ENCODE measurements at regions not wholly inside any gene's neighbourhood (a gene's known extent, or its start where the extent isn't known, plus 50 kb on each side); places are given as distances from the start of the nearest gene placed in this dataset.
"Not testable (repeated sequence)": the region's sequence is repeated elsewhere in the genome, so short reads cannot be mapped to it uniquely, and the experiment has no call there.

DNA sequence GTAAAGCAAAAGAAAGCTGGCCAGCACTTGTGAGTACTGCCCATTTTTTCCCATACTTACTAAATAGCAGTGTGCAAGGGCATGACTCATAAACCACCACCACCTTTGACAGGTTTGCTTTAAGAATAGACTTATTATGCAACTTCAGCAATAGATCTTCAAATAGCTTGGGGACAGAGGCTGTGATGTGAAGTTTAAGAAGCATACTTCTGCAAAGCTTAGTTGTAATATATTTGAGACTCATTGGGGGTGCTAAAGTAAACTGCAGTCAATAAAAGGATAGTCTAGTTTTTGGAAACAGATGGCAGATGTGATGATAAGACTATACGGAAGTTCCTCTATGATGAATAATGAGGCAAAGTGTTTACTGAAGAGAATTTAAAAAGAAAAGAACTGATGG is 210.0 kb downstream of the PLA2G4A start:
- TF ChIP-seq POLR2A (IDR thresholded peaks at IDR 0.05; ENCODE audit: low read depth, low read length): no peak
- DNase-seq (ENCODE audit: insufficient read length, low spot score): no peak

DNA sequence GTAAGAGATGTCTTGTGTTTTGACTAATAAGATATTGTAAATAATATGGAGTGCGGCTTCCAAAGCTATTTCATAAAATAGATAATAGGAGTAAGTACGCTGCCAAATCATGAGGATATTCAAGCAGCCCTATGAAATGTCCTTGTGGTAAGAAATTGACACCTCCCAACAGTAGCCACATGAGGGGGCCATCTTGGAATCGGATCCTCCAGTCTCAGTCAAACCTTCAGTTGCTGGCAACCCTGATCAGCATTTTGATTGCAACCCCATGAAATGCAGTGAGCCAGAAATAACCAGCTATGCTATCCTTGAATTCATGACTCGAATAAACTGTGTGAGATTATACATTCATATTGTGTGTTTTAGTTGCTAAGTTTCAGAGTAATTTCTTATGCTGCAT is 212.4 kb downstream of the PLA2G4A start:
- DNase-seq (ENCODE audit: insufficient read length, low spot score) (no peak), FAIRE-seq (no peak)
- TF ChIP-seq POLR2A (IDR thresholded peaks at IDR 0.05; ENCODE audit: low read depth, low read length): no peak

More for the DNA sequence above, 210.0 kb downstream of the PLA2G4A start:
- peak; percentile 55 for FAIRE-seq

GRCh38 chr1:187042538-187042937 is 213.8 kb downstream of the PLA2G4A start:
- DNase-seq (ENCODE audit: insufficient read length, low spot score) (no peak), FAIRE-seq (no peak)
- no peak for TF ChIP-seq POLR2A (IDR thresholded peaks at IDR 0.05; ENCODE audit: low read depth, low read length)

- DNase-seq (ENCODE audit: insufficient read length, low spot score); FAIRE-seq: not testable (repeated sequence)
These were observed 214.7 kb downstream of the PLA2G4A start for GRCh38 chr1:187043433-187043832.

DNA sequence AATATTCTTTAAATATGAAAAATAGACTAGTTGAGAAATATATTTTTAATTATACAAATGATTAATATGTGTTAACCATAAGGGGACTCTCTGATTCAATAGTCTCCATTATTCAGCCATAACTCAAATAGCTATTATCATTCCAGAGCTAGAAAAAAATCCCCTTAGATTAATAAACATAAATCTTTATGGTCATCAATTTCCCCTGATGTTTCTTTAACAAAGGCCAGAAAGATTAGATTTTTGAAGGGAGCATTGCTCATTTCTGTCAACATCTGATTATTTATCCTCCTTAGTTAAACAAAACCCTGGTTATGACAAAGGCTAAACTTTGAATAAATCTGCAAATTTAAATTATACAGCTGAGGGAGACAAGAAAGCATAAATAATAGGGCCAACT is 215.7 kb downstream of the PLA2G4A start:
- no peak for TF ChIP-seq POLR2A (IDR thresholded peaks at IDR 0.05; ENCODE audit: low read depth, low read length)
- FAIRE-seq (no peak), DNase-seq (ENCODE audit: insufficient read length, low spot score) (no peak)

- no peak for DNase-seq (ENCODE audit: insufficient read length, low spot score)
- FAIRE-seq: no peak
- TF ChIP-seq POLR2A (IDR thresholded peaks at IDR 0.05; ENCODE audit: low read depth, low read length): no peak
These were observed 216.6 kb downstream of the PLA2G4A start for GRCh38 chr1:187045371-187045770.

- no peak for DNase-seq (ENCODE audit: insufficient read length, low spot score)
- FAIRE-seq: no peak
- no peak for TF ChIP-seq POLR2A (IDR thresholded peaks at IDR 0.05; ENCODE audit: low read depth, low read length)
These were observed 217.5 kb downstream of the PLA2G4A start for GRCh38 chr1:187046293-187046692.

- no peak for FAIRE-seq
- no peak for TF ChIP-seq POLR2A (IDR thresholded peaks at IDR 0.05; ENCODE audit: low read depth, low read length)
- DNase-seq (ENCODE audit: insufficient read length, low spot score): no peak
These were observed 218.5 kb downstream of the PLA2G4A start for GRCh38 chr1:187047298-187047697.

DNA sequence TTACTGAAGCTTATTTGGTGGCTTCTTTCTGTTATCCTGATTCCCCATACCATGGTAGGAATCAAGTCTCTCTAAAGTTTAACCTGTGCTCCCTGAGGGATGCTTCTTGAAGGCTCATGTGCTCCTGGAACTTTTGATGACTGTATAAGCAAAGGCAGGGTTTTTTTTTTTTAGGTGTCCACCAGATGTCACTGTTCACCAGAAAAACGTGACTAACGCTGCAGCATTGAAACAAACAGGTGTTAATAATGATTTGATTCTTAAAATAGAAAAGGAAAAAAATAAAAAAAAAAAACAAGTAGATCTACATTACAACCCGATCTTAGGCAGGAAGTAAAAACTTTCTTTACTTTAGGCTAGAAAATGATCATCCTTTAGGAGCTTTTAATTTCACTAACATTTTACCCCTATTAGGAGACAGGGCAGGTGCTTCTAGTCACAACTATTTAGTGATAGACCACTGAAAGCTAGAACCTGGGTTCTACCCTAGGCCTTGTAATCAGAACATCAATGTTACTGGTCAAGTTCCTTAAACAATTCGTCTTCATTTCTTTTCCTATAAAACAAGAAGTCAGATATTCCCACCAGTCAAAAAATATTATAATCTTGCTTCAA is 223.0 kb downstream of the PLA2G4A start:
- FAIRE-seq (peak; percentile 27), DNase-seq (ENCODE audit: insufficient read length, low spot score) (no peak)
- TF ChIP-seq POLR2A (IDR thresholded peaks at IDR 0.05; ENCODE audit: low read depth, low read length): no peak

DNA sequence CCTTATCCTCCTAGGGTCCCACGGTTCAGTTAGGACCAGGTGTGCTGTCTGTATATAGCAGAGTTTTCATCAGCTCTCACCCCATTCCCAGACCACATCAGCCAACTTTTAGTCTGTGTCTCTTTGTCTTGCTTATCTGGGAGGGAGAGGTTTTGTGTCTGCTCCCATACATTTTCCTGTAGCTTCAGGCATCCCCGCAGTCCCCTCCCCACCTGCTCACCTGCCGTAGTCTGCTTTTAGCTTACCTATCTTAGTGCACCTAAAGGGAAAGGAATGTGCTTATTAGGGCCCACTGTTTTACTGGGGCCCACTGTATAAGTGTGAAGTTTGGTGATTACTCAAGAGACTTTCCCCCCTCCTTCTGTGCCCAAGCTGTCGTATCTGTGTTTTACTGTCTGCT is 225.1 kb downstream of the PLA2G4A start:
- DNase-seq (ENCODE audit: insufficient read length, low spot score) (no peak), FAIRE-seq (no peak)
- TF ChIP-seq POLR2A (IDR thresholded peaks at IDR 0.05; ENCODE audit: low read depth, low read length): no peak

DNA sequence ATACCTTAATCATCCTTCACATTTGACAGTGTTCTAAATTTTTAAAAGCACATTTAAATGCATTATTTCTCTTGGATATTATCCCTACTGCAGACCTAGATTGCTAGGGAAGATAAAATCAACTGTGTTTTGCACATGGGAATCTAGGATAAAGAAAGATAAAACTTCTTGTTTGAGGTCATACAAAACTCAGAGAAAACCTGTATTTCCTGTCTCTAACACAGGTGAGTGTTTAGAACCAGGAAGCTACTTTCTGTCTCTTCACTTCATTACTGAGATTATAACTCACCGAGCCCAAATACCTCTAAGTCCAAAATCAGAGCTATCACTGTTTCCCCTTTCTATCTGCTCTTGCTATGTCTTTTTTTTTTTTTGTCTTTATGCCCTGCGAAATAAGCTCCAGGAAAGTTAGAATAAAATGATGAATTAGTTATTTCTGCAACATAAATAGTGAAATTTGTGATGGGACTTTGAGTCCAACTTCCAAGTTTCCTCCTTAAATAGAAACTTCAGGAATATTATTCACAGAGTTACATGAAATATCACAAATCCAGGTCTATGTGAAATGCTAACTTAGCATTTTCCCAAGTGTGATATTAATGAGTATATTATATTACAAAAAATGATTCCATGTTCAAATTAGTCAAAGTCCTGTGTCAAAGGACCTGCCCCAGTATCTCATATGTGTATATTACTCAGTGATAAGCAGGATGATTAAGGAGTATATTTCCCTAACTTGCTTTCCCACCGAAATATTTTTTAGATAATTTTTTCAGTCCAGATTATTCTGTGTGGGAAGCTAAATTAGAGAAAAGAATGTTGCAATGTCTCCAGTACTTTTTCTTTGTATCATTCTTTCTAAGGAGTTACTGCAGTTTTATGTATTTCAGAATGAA is 226.4 kb downstream of the PLA2G4A start:
- DNase-seq (ENCODE audit: insufficient read length, low spot score) (no peak), FAIRE-seq (no peak)
- TF ChIP-seq POLR2A (IDR thresholded peaks at IDR 0.05; ENCODE audit: low read depth, low read length): no peak

GRCh38 chr1:187063271-187063670 is 234.5 kb downstream of the PLA2G4A start:
- FAIRE-seq (no peak), DNase-seq (ENCODE audit: insufficient read length, low spot score) (no peak)
- TF ChIP-seq POLR2A (IDR thresholded peaks at IDR 0.05; ENCODE audit: low read depth, low read length): no peak

- DNase-seq (ENCODE audit: insufficient read length, low spot score) (no peak), FAIRE-seq (no peak)
- TF ChIP-seq POLR2A (IDR thresholded peaks at IDR 0.05; ENCODE audit: low read depth, low read length): no peak
These were observed 238.4 kb downstream of the PLA2G4A start for GRCh38 chr1:187067160-187067559.

DNA sequence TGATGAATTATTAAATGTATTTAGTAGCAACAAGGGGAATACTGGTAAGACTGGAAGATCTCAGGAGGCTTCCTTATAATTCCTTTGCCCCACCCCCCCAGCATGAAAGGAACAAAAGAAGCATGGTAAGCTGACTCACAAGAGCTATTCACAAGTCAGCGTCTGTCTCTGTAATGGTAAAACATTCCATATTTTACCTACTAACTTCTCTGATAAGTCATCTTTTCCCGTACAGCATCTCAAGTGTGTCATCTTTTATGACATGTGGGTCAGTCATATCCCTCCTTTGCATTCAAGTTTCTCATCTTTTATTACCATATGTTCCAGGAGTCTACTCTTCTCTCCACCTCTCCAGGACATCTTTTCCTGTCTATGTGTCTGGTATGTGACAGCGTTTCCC is 241.3 kb downstream of the PLA2G4A start:
- no peak for TF ChIP-seq POLR2A (IDR thresholded peaks at IDR 0.05; ENCODE audit: low read depth, low read length)
- peak; percentile 68 for FAIRE-seq
- no peak for DNase-seq (ENCODE audit: insufficient read length, low spot score)

- not testable (repeated sequence) for DNase-seq (ENCODE audit: insufficient read length, low spot score); FAIRE-seq
These were observed 243.7 kb downstream of the PLA2G4A start for GRCh38 chr1:187072262-187073034.

GRCh38 chr1:187073035-187073560 is 244.3 kb downstream of the PLA2G4A start:
- FAIRE-seq; DNase-seq (ENCODE audit: insufficient read length, low spot score): not testable (repeated sequence)

- FAIRE-seq; DNase-seq (ENCODE audit: insufficient read length, low spot score): not testable (repeated sequence)
These were observed 245.0 kb downstream of the PLA2G4A start for GRCh38 chr1:187073634-187074245.

All from H54 (cell line).